ENCODE measurements at regions not wholly inside any gene's neighbourhood (a gene's known extent, or its start where the extent isn't known, plus 50 kb on each side); places are given as distances from the start of the nearest gene placed in this dataset.

GRCh38 chr3:74532446-74532845 is 82.0 kb downstream of the CNTN3 start:
- TF ChIP-seq YY1 (IDR thresholded peaks at IDR 0.05): no peak
- no peak for TF ChIP-seq REST (IDR thresholded peaks at IDR 0.05)
- TF ChIP-seq CTCF (IDR thresholded peaks at IDR 0.05; ENCODE audit: low read depth, low read length, missing input control): no peak
